GM20000 (cell line): ENCODE measurements at regions not wholly inside any gene's neighbourhood (a gene's known extent, or its start where the extent isn't known, plus 50 kb on each side); places are given as distances from the start of the nearest gene placed in this dataset.

Experiments
- DNase-seq: peaks from one replicate; pipeline ENCODE4 v3.0.0; 2012; ENCODE audit warnings: low spot score
- TF ChIP-seq, protein P1 (sequence below): IDR thresholded peaks from 2 replicates; pipeline ENCODE4 v1.5.1; 2012; ENCODE audit warnings: mild to moderate bottlenecking, control low read depth; ENCODE audit errors: extremely low read depth, missing control alignments

DNA sequence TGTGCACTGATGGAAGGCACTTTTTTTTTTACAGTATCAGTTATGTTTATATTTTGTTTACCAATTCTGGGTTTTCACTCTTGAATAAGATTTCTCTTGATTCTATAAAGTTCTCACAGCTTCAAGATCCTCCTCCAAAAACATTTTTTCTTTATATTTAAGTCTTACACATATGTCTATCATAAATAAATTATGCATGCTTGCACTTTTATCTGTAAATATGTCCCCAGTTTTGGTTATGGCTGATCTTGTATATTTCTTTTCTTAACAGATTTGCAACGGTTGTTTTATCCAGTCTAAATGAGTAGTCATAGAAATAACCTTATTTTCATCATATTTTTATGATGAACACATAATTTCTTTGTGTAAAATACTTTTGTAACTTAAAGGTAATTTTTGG is 1456.5 kb downstream of the MRPL39 start:
- no peak for DNase-seq
- TF ChIP-seq, protein P1, sequence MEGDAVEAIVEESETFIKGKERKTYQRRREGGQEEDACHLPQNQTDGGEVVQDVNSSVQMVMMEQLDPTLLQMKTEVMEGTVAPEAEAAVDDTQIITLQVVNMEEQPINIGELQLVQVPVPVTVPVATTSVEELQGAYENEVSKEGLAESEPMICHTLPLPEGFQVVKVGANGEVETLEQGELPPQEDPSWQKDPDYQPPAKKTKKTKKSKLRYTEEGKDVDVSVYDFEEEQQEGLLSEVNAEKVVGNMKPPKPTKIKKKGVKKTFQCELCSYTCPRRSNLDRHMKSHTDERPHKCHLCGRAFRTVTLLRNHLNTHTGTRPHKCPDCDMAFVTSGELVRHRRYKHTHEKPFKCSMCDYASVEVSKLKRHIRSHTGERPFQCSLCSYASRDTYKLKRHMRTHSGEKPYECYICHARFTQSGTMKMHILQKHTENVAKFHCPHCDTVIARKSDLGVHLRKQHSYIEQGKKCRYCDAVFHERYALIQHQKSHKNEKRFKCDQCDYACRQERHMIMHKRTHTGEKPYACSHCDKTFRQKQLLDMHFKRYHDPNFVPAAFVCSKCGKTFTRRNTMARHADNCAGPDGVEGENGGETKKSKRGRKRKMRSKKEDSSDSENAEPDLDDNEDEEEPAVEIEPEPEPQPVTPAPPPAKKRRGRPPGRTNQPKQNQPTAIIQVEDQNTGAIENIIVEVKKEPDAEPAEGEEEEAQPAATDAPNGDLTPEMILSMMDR, result no peak

DNA sequence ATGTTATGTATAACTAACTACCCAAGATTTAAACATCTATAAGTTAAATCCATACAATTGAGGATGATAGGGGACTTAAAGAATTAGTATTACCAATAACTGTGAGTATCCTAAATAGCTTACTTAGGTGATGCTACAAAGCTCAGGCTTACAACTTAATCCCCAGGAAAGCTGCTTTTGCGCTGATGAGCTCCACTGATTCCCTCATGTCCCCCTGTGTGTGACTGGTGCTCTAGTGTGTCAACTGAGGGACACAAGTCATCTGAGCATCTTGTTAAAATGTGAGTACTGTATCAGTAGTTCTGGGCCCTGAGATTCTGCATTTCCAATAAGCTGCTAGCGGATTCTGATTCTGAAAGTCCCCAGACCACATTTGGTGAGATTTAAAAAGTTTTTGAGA is 1458.8 kb downstream of the MRPL39 start:
- TF ChIP-seq, protein P1, result no peak
- no peak for DNase-seq

DNA sequence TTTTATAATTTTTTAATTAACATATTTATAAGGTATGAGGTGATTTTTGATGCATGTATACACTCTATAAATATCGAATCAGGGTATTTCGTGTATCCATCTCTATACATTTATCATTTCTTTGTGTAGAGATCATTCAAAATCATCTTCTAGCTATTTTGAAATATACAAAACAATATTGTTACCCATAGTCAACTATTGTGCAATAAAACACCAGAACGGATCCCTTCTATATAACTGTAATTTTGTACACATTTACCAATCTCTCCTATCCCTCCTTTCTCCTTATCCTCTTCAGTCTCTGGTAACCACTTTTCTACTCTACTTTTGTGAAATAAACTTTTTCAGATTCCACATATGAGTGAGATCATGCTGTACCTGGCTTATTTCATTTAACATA is 1459.6 kb downstream of the MRPL39 start:
- TF ChIP-seq, protein P1, result no peak
- DNase-seq, result no peak

DNA sequence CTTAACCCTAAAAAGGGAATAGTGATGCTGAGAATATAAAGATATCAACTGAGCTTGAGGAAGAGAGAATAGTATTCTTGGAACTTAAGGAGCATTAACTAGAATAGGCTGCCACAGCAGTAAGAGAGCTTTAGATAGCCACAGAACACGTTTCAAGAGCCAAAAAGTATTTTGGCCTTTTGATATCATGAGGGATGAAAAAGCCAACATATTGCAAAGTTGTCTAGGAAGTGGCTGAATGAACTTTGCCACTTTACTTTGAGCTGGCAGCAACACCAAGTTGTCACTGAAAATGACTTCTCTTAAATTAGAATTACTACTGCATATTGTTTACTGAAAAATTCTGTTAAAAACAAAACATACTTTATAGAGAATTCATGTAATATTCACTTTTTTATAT is 1476.2 kb downstream of the MRPL39 start:
- no peak for DNase-seq
- TF ChIP-seq, protein P1, result no peak

GRCh38 chr21:24127651-24128050 is 1479.6 kb downstream of the MRPL39 start:
- TF ChIP-seq, protein P1, result no peak
- no peak for DNase-seq

- TF ChIP-seq, protein P1, result no peak
- DNase-seq, result no peak
Measured at GRCh38 chr21:24123785-24124184, 1483.5 kb downstream of the MRPL39 start.

- TF ChIP-seq, protein P1, result no peak
- no peak for DNase-seq
Measured at GRCh38 chr21:24118738-24119459, 1488.4 kb downstream of the MRPL39 start.
